Endothelial cell of umbilical vein (primary cell): ENCODE measurements at regions not wholly inside any gene's neighbourhood (a gene's known extent, or its start where the extent isn't known, plus 50 kb on each side); places are given as distances from the start of the nearest gene placed in this dataset.
A peak's percentile ranks its signal among the peaks of the same experiment; 100 is the strongest.
"Not testable (repeated sequence)": the region's sequence is repeated elsewhere in the genome, so short reads cannot be mapped to it uniquely, and the experiment has no call there.

Experiments
- BruUV-seq: library from RNA; stranded (reverse); fragments of 400-500 nt; replicated peaks from 2 replicates; lab custom pipeline; 2021; lab: Mats Ljungman, UMichigan
- CTCF ChIA-PET: fragments of 300-600, 350-600 bp; sonication (Branson Sonifier 250); formaldehyde crosslinking; loops from one replicate; lab custom pipeline; 2021; ENCODE audit warnings: antibody characterized with exemption, inconsistent platforms; lab: Charles Lee
- POLR2A ChIA-PET: fragments of 300-600, 350-600 bp; sonication (Branson Sonifier 250); formaldehyde crosslinking; loops from one replicate; lab custom pipeline; 2021; ENCODE audit warnings: antibody characterized with exemption, inconsistent platforms; lab: Charles Lee
- DNase-seq: peaks from one replicate; pipeline ENCODE4 v3.0.0-alpha.2; 2011; ENCODE audit warnings: low read depth, low spot score
- FAIRE-seq: peaks from 2 replicates; lab custom pipeline; 2011; peaks lifted over from hg19 to GRCh38; lab: Jason Lieb, UNC
- H2AFZ ChIP-seq: 2 replicates; pipeline ENCODE4 v1.6.0; 2012; ENCODE audit warnings: low read depth, low read length, control low read depth, inconsistent platforms
- H3K27ac ChIP-seq: 2 replicates; pipeline ENCODE4 v1.5.1; 2011; ENCODE audit warnings: low read depth, mild to moderate bottlenecking, control low read depth, low read length, moderate library complexity; ENCODE audit not compliant: insufficient read depth
- H3K27me3 ChIP-seq, 2 experiments: 2 replicates each; pipeline versions ENCODE4 v1.6.0 to v1.6.1; 2011; ENCODE audit warnings: low read length in 2 of 2, mixed read lengths in 1 of 2; ENCODE audit not compliant: control insufficient read depth in 2 of 2, insufficient read depth in 2 of 2
- H3K36me3 ChIP-seq, 2 experiments: 2 replicates in 1 of 2; 3 replicates in 1 of 2; pipeline ENCODE4 v1.5.1; 2011; ENCODE audit warnings: low read length in 2 of 2, mild to moderate bottlenecking in 1 of 2, moderate library complexity in 1 of 2; ENCODE audit not compliant: control insufficient read depth in 2 of 2, insufficient read depth in 2 of 2; ENCODE audit errors: extremely low read depth in 1 of 2
- H3K4me1 ChIP-seq: 3 replicates; pipeline ENCODE4 v1.5.1; 2011; ENCODE audit warnings: mild to moderate bottlenecking, low read length; ENCODE audit not compliant: control insufficient read depth, insufficient read depth; ENCODE audit errors: extremely low read depth
- H3K4me2 ChIP-seq: 2 replicates; pipeline ENCODE4 v1.6.1; 2011; ENCODE audit warnings: low read length, control low read depth, mixed read lengths; ENCODE audit not compliant: insufficient read depth
- H3K4me3 ChIP-seq, 3 experiments: fragments of 200-600 bp in 1 of 3; sonication (generic), shearing (Covaris generic) in 1 of 3; replicated peaks in 1 of 3; 2 replicates each; pipeline ENCODE4 v1.5.1; 2011 to 2016; ENCODE audit warnings: control low read depth in 3 of 3, low read length in 3 of 3, mild to moderate bottlenecking in 2 of 3, inconsistent platforms in 1 of 3, low read depth in 1 of 3, moderate library complexity in 1 of 3; ENCODE audit not compliant: insufficient read depth in 1 of 3
- H3K79me2 ChIP-seq: 2 replicates; pipeline ENCODE4 v1.6.0; 2012; ENCODE audit warnings: low read length, inconsistent platforms; ENCODE audit not compliant: control insufficient read depth, insufficient read depth
- H3K9ac ChIP-seq: replicated peaks from 2 replicates; pipeline ENCODE3; 2011; ENCODE audit warnings: low read length, control low read depth; ENCODE audit not compliant: insufficient read depth; ENCODE audit errors: extremely low read depth
- H3K9me1 ChIP-seq: replicated peaks from 3 replicates; pipeline ENCODE4 v1.6.0; 2011; ENCODE audit warnings: mild to moderate bottlenecking, low read length; ENCODE audit not compliant: control insufficient read depth, insufficient read depth; ENCODE audit errors: extremely low read depth
- H3K9me3 ChIP-seq: replicated peaks from 2 replicates; pipeline ENCODE4 v1.5.1; 2012; ENCODE audit warnings: low read length, inconsistent platforms; ENCODE audit not compliant: control insufficient read depth, insufficient read depth
- H4K20me1 ChIP-seq: replicated peaks from 2 replicates; pipeline ENCODE3; 2011; ENCODE audit warnings: mild to moderate bottlenecking, low read length; ENCODE audit not compliant: control insufficient read depth, insufficient read depth; ENCODE audit errors: extremely low read depth
- CTCF ChIP-seq, 2 donors: IDR thresholded peaks; 1 replicate in 1 of 2; 2 replicates in 1 of 2; pipeline ENCODE4 v1.5.1; 2011; ENCODE audit warnings: low read length in 2 of 2, mild to moderate bottlenecking in 2 of 2, moderate library complexity in 2 of 2, control low read depth in 1 of 2, inconsistent platforms in 1 of 2, low read depth in 1 of 2; ENCODE audit not compliant: insufficient read depth in 1 of 2; ENCODE audit errors: extremely low read depth in 1 of 2
- EZH2 ChIP-seq: IDR thresholded peaks from 2 replicates; pipeline ENCODE4 v1.6.1; 2012; ENCODE audit warnings: borderline replicate concordance, low read depth, mild to moderate bottlenecking, moderate library complexity, low read length, inconsistent platforms; ENCODE audit not compliant: severe bottlenecking
- FOS ChIP-seq: IDR thresholded peaks from 2 replicates; pipeline ENCODE4 v1.6.1; 2011; ENCODE audit warnings: mild to moderate bottlenecking, low read length, moderate library complexity, borderline replicate concordance; ENCODE audit not compliant: insufficient read depth
- GATA2 ChIP-seq: IDR thresholded peaks from 2 replicates; pipeline ENCODE4 v1.7.0; 2011; ENCODE audit warnings: low read depth, mild to moderate bottlenecking, moderate library complexity, mixed read lengths, low read length; ENCODE audit not compliant: insufficient read length, insufficient read depth
- JUN ChIP-seq: IDR thresholded peaks from 2 replicates; pipeline ENCODE4 v1.6.1; 2011; ENCODE audit warnings: borderline replicate concordance, low read depth; ENCODE audit not compliant: insufficient read length, insufficient read depth
- MYC ChIP-seq: IDR thresholded peaks from one replicate; pipeline ENCODE4 v1.6.1; 2011; ENCODE audit warnings: mild to moderate bottlenecking, low read depth, low read length
- POLR2A ChIP-seq: IDR thresholded peaks from 2 replicates; pipeline ENCODE4 v1.6.1; 2012; ENCODE audit warnings: low read depth, mild to moderate bottlenecking, control low read depth, low read length
- POLR2AphosphoS5 ChIP-seq: IDR thresholded peaks from 2 replicates; pipeline ENCODE4 v1.6.1; 2012; ENCODE audit warnings: low read depth, mild to moderate bottlenecking, control low read depth, low read length, moderate library complexity; ENCODE audit not compliant: insufficient read depth
- dilution Hi-C: fragments of 300-500 bp; cut with MboI; formaldehyde crosslinking; loops from one replicate; pipeline ENCODE4 v1.15.0; 2019; ENCODE audit warnings: low sequenced_read_pairs; ENCODE audit not compliant: extremely low pct_ligation_motif_present
- intact Hi-C: fragments of 100-400 bp; cut with micrococcal nuclease; formaldehyde crosslinking; loops from one replicate; pipeline ENCODE4 v1.10.0; 2022
- TF ChIP-seq, protein P1 (sequence below): IDR thresholded peaks from 2 replicates; pipeline ENCODE4 v1.6.1; 2011; ENCODE audit not compliant: insufficient read depth, insufficient read length

DNA sequence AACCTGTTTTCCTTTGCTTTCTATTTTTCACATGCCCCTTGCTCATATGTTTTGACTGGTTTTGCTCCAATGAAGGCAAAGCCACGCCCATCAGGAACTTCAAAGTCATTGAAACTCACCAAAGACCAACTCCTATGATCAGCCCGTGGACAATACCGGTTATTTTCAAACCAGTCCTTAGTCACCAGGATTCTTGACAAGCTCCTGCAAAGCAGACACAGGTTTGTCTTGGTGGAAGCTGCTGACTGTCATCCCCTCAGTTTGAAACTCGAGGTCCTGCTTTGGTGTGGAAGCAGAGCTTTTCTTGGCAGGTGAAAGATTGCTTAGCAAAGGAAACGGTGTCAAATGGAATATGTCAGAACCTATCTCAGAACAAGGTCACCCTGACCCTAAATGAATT is 384.7 kb upstream of the CXADR start:
- no peak overlapping the region for H3K4me2 ChIP-seq
- H3K79me2 ChIP-seq = no peaks in the 10 kb centered on the region
- H3K9ac ChIP-seq = no peak overlapping the region
- POLR2A ChIA-PET = no interaction called here
- no peak overlapping the region for H3K27ac ChIP-seq
- no peaks in the 10 kb centered on the region for H3K4me1 ChIP-seq
- intact Hi-C loops (no loop called here), dilution Hi-C loops (no loop called here)
- CTCF ChIA-PET = no interaction called here
- H4K20me1 ChIP-seq = no peaks in the 10 kb centered on the region
- no peak overlapping the region for H3K4me3 ChIP-seq
- H2AFZ ChIP-seq = no peak overlapping the region
- no peaks in the 10 kb centered on the region for H3K27me3 ChIP-seq
- TF ChIP-seq CTCF (IDR thresholded peaks at IDR 0.05; ENCODE audit: extremely low read depth in 1 of 2, insufficient read depth in 1 of 2, low read depth in 1 of 2, low read length in 2 of 2) (no peak), POLR2A (no peak), POLR2AphosphoS5 (no peak), JUN (no peak), EZH2 (no peak), GATA2 (no peak), FOS (no peak), MYC (no peak)
- TF ChIP-seq, protein P1, sequence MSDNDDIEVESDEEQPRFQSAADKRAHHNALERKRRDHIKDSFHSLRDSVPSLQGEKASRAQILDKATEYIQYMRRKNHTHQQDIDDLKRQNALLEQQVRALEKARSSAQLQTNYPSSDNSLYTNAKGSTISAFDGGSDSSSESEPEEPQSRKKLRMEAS = no peak
- DNase-seq (peak; percentile 8), FAIRE-seq (no peak)
- H3K9me1 ChIP-seq = no peaks in the 10 kb centered on the region
- H3K9me3 ChIP-seq = no peaks in the 10 kb centered on the region
- no TSS peak for BruUV-seq
- no peaks in the 10 kb centered on the region for H3K36me3 ChIP-seq

- H3K27me3 ChIP-seq, POLR2A ChIA-PET, dilution Hi-C loops, BruUV-seq, H3K79me2 ChIP-seq, intact Hi-C loops, H4K20me1 ChIP-seq, H3K9me1 ChIP-seq, H3K36me3 ChIP-seq, H3K27ac ChIP-seq, CTCF ChIA-PET, H3K9me3 ChIP-seq, FAIRE-seq, H3K4me1 ChIP-seq: not testable (repeated sequence)
- Histone ChIP-seq H3K9ac (peak overlapping the region; percentile 23), H3K4me2 (peak overlapping the region; percentile 36), H2AFZ (peak overlapping the region; percentile 44), H3K4me3 (peak overlapping the region; percentile 2 to 39 (median 33))
- peak; percentile 18 for DNase-seq
Observed at GRCh38 chr21:17139159-17139558, 373.7 kb upstream of the CXADR start.
